ENCODE measurements at regions not wholly inside any gene's neighbourhood (a gene's known extent, or its start where the extent isn't known, plus 50 kb on each side); places are given as distances from the start of the nearest gene placed in this dataset.

GRCh38 chr5:74536658-74537057 lies 103.9 kb downstream of the ENC1 start:
- TF ChIP-seq CEBPB (IDR thresholded peaks at IDR 0.05) (no peak), MAX (IDR thresholded peaks at IDR 0.05) (no peak)
